HCT116 (cell line): ENCODE measurements at regions not wholly inside any gene's neighbourhood (a gene's known extent, or its start where the extent isn't known, plus 50 kb on each side); places are given as distances from the start of the nearest gene placed in this dataset.

ENCODE experiments used
- ATAC-seq: fragments of 200-7000 bp; cut with Tn5 transposase; 2 replicates; pipeline ENCODE4 v1.9.1; 2020; ENCODE audit warnings: mild to moderate bottlenecking, moderate library complexity
- BruUV-seq: library from RNA; stranded (reverse); fragments of 400-500 nt; replicated peaks from 2 replicates; lab custom pipeline; 2021; lab: Mats Ljungman, UMichigan
- CTCF ChIA-PET: fragments of 300-600 bp; sonication (Branson Sonifier 250); formaldehyde crosslinking; loops from one replicate; lab custom pipeline; 2021; ENCODE audit warnings: antibody characterized with exemption; lab: Charles Lee
- POLR2A ChIA-PET: fragments of 300-600, 350-600 bp; sonication (Branson Sonifier 250); formaldehyde crosslinking; loops from one replicate; lab custom pipeline; 2021; ENCODE audit warnings: antibody characterized with exemption; lab: Charles Lee
- RAD21 ChIA-PET, 2 experiments: fragments of 300-600 bp; sonication (Branson Sonifier 250); formaldehyde crosslinking; loops; one replicate each; lab custom pipeline; 2023; ENCODE audit warnings: low total read pairs in 2 of 2; ENCODE audit not compliant: uncharacterized antibody in 2 of 2, unreplicated experiment in 2 of 2, low non-redundant PET in 1 of 2; lab: Charles Lee
- DNase-seq: peaks from one replicate; pipeline ENCODE4 v3.0.0-alpha.2; 2010; ENCODE audit warnings: low read depth, low spot score
- H2AFZ ChIP-seq: fragments of 200-600 bp; shearing (Covaris generic), sonication (generic); 2 replicates; pipeline ENCODE4 v1.6.1; 2017; ENCODE audit warnings: low read depth, mixed run types, mixed read lengths, antibody characterized with exemption, low read length; ENCODE audit not compliant: poor library complexity, severe bottlenecking
- H3K27ac ChIP-seq: 2 replicates; pipeline ENCODE4 v1.5.1; 2012; ENCODE audit warnings: low read depth, low read length
- H3K27me3 ChIP-seq: fragments of 200-600 bp; sonication (generic); 2 replicates; pipeline ENCODE4 v1.6.1; 2016; ENCODE audit warnings: mixed run types, low read length, mixed read lengths; ENCODE audit not compliant: insufficient read depth
- H3K36me3 ChIP-seq, 2 experiments: fragments of 200-500 bp in 1 of 2; fragments of 200-600 bp in 1 of 2; sonication (Bioruptor generic) in 1 of 2; sonication (generic) in 1 of 2; 2 replicates each; pipeline versions ENCODE4 v1.5.1 to v1.6.1; 2014 to 2016; ENCODE audit warnings: low read length in 2 of 2, inconsistent platforms in 1 of 2, mixed read lengths in 1 of 2, mixed run types in 1 of 2; ENCODE audit not compliant: insufficient read depth in 2 of 2, control insufficient read depth in 1 of 2
- H3K4me1 ChIP-seq, 2 experiments: fragments of 200-600 bp in 1 of 2; sonication (generic) in 1 of 2; 2 replicates each; pipeline versions ENCODE4 v1.5.1 to v1.6.1; 2012 to 2017; ENCODE audit warnings: low read length in 2 of 2, inconsistent platforms in 1 of 2, mild to moderate bottlenecking in 1 of 2, mixed read lengths in 1 of 2, mixed run types in 1 of 2, moderate library complexity in 1 of 2; ENCODE audit not compliant: insufficient read depth in 2 of 2, control insufficient read depth in 1 of 2
- H3K4me2 ChIP-seq: fragments of 200-600 bp; sonication (generic); 2 replicates; pipeline ENCODE4 v1.6.1; 2017; ENCODE audit warnings: mixed run types, low read length, mixed read lengths
- H3K4me3 ChIP-seq, 2 experiments: fragments of 200-600 bp in 1 of 2; sonication (generic) in 1 of 2; replicated peaks in 1 of 2; 2 replicates each; pipeline ENCODE4 v1.5.1; 2011 to 2016; ENCODE audit warnings: low read length in 2 of 2, control low read depth in 1 of 2, low read depth in 1 of 2, mild to moderate bottlenecking in 1 of 2, mixed read lengths in 1 of 2, mixed run types in 1 of 2
- H3K79me2 ChIP-seq: fragments of 200-600 bp; sonication (generic); 2 replicates; pipeline ENCODE4 v1.6.1; 2017; ENCODE audit warnings: mild to moderate bottlenecking, mixed run types, low read length, moderate library complexity, mixed read lengths; ENCODE audit not compliant: insufficient read depth
- H3K9ac ChIP-seq: fragments of 200-600 bp; sonication (generic); 2 replicates; pipeline ENCODE4 v1.6.1; 2016; ENCODE audit warnings: low read length, mixed read lengths
- H3K9me2 ChIP-seq: fragments of 200-600 bp; sonication (generic), shearing (Covaris generic); 2 replicates; pipeline ENCODE4 v1.6.1; 2017; ENCODE audit warnings: mixed run types, mild to moderate bottlenecking, moderate library complexity; ENCODE audit not compliant: insufficient read depth
- H3K9me3 ChIP-seq, 2 experiments: fragments of 200-500 bp in 1 of 2; fragments of 200-600 bp in 1 of 2; sonication (Bioruptor generic) in 1 of 2; sonication (generic) in 1 of 2; 2 replicates each; pipeline ENCODE4 v1.6.1; 2014 to 2017; ENCODE audit warnings: low read length in 2 of 2, mixed read lengths in 2 of 2, inconsistent platforms in 1 of 2, low read depth in 1 of 2, mild to moderate bottlenecking in 1 of 2, mixed run types in 1 of 2, moderate library complexity in 1 of 2; ENCODE audit not compliant: control insufficient read depth in 1 of 2, insufficient read depth in 1 of 2
- H4K20me1 ChIP-seq: fragments of 200-600 bp; sonication (generic), shearing (Covaris generic); 2 replicates; pipeline ENCODE4 v1.6.1; 2017; ENCODE audit warnings: mixed run types, mild to moderate bottlenecking, moderate library complexity; ENCODE audit not compliant: insufficient read depth
- ATF3 ChIP-seq: IDR thresholded peaks from 2 replicates; pipeline ENCODE4 v1.6.1; 2012
- CBX3 ChIP-seq: IDR thresholded peaks from 2 replicates; pipeline ENCODE4 v1.6.1; 2012; ENCODE audit warnings: low read depth
- CEBPB ChIP-seq: IDR thresholded peaks from 2 replicates; pipeline ENCODE4 v1.6.1; 2012; ENCODE audit warnings: low read depth
- CTCF ChIP-seq, 3 experiments: fragments of 200-600 bp in 1 of 3; sonication (generic) in 1 of 3; IDR thresholded peaks in 2 of 3; conservative IDR thresholded peaks in 1 of 3; 2 replicates each; pipeline ENCODE4 v1.5.1; 2012 to 2017; ENCODE audit warnings: low read depth in 2 of 3, low read length in 2 of 3, antibody characterized with exemption in 1 of 3, borderline replicate concordance in 1 of 3, control low read depth in 1 of 3, mild to moderate bottlenecking in 1 of 3, mixed read lengths in 1 of 3, mixed run types in 1 of 3, moderate library complexity in 1 of 3; ENCODE audit not compliant: insufficient read depth in 1 of 3
- EGR1 ChIP-seq: IDR thresholded peaks from 2 replicates; pipeline ENCODE4 v1.6.1; 2012; ENCODE audit warnings: low read depth
- EZH2phosphoT487 ChIP-seq: fragments of 200-600 bp; IDR thresholded peaks from 2 replicates; pipeline ENCODE4 v1.6.1; 2018; ENCODE audit warnings: antibody characterized with exemption, borderline replicate concordance
- MAX ChIP-seq: IDR thresholded peaks from 2 replicates; pipeline ENCODE4 v1.6.1; 2012
- POLR2AphosphoS5 ChIP-seq: IDR thresholded peaks from 2 replicates; pipeline ENCODE4 v1.6.1; 2011; ENCODE audit warnings: mild to moderate bottlenecking, low read depth, low read length, moderate library complexity
- RAD21 ChIP-seq: IDR thresholded peaks from 2 replicates; pipeline ENCODE4 v1.6.1; 2012; ENCODE audit warnings: low read depth, mild to moderate bottlenecking
- REST ChIP-seq: IDR thresholded peaks from 2 replicates; pipeline ENCODE4 v1.6.1; 2012; ENCODE audit warnings: low read depth
- SIN3A ChIP-seq: IDR thresholded peaks from 2 replicates; pipeline ENCODE4 v1.6.1; 2012; ENCODE audit warnings: low read depth
- SP1 ChIP-seq: IDR thresholded peaks from 2 replicates; pipeline ENCODE4 v1.6.1; 2012; ENCODE audit warnings: low read depth
- SRF ChIP-seq: IDR thresholded peaks from 2 replicates; pipeline ENCODE4 v1.6.1; 2012; ENCODE audit warnings: low read depth
- TCF7L2 ChIP-seq: IDR thresholded peaks from 2 replicates; pipeline ENCODE4 v1.7.0; 2011; ENCODE audit warnings: borderline replicate concordance, inconsistent platforms; ENCODE audit not compliant: insufficient read depth, insufficient read length; ENCODE audit errors: extremely low read depth
- YY1 ChIP-seq: IDR thresholded peaks from 2 replicates; pipeline ENCODE4 v1.6.1; 2011; ENCODE audit warnings: low read length, low read depth, moderate library complexity, mild to moderate bottlenecking; ENCODE audit not compliant: insufficient replicate concordance; ENCODE audit errors: extremely low read depth
- ZNF274 ChIP-seq: fragments of 200-500 bp; sonication (Bioruptor generic); IDR thresholded peaks from 2 replicates; pipeline ENCODE4 v1.6.1; 2014; ENCODE audit warnings: mild to moderate bottlenecking, low read depth, low read length, inconsistent platforms
- intact Hi-C: fragments of 100-400 bp; cut with micrococcal nuclease; formaldehyde crosslinking; loops from 2 replicates; pipeline ENCODE4 v1.10.0; 2022

- DNase-seq (no peak), ATAC-seq (no peak)
- no TSS peak for BruUV-seq
- H3K4me1 ChIP-seq, result no peaks in the 10 kb centered on the region
- H3K27me3 ChIP-seq, result no peaks in the 10 kb centered on the region
- no peak overlapping the region for H3K4me2 ChIP-seq
- H4K20me1 ChIP-seq, result no peaks in the 10 kb centered on the region
- H3K79me2 ChIP-seq, result no peaks in the 10 kb centered on the region
- POLR2A ChIA-PET, result no interaction called here
- no peak overlapping the region for H3K9ac ChIP-seq
- no peak for TF ChIP-seq SIN3A
- TF ChIP-seq REST, result no peak
- no peak for TF ChIP-seq RAD21
- no peak for TF ChIP-seq EGR1
- TF ChIP-seq CEBPB, result no peak
- TF ChIP-seq YY1, result no peak
- TF ChIP-seq CBX3, result no peak
- TF ChIP-seq TCF7L2, result no peak
- TF ChIP-seq ATF3, result no peak
- TF ChIP-seq SRF, result no peak
- TF ChIP-seq ZNF274, result no peak
- no peak for TF ChIP-seq CTCF (IDR thresholded peaks at IDR 0.05 in 2 of 3, conservative IDR thresholded peaks at IDR 0.05 in 1 of 3; ENCODE audit: borderline replicate concordance in 1 of 3, insufficient read depth in 1 of 3, low read depth in 2 of 3, low read length in 2 of 3)
- no peak for TF ChIP-seq EZH2phosphoT487
- TF ChIP-seq POLR2AphosphoS5, result no peak
- TF ChIP-seq MAX, result no peak
- no peak for TF ChIP-seq SP1
- TF ChIP-seq, all 23 proteins: peak for 0
- RAD21 ChIA-PET, result no interaction called here
- Histone ChIP-seq H3K36me3 (no peaks in the 10 kb centered on the region), H3K9me3 (no peaks in the 10 kb centered on the region), H3K4me3 (no peak overlapping the region), H3K9me2 (no peaks in the 10 kb centered on the region), H3K27ac (no peak overlapping the region), H2AFZ (no peak overlapping the region)
- CTCF ChIA-PET, result no interaction called here
- intact Hi-C loops, result no loop called here
Measured at GRCh38 chr12:5305886-5306545, 125.9 kb upstream of the NTF3 start.
